Skeletal muscle satellite cell (primary cell): ENCODE measurements at regions not wholly inside any gene's neighbourhood (a gene's known extent, or its start where the extent isn't known, plus 50 kb on each side); places are given as distances from the start of the nearest gene placed in this dataset.

ENCODE experiments used
- H3K27me3 ChIP-seq: 2 replicates; pipeline ENCODE4 v1.7.0; 2013; ENCODE audit warnings: low read length; ENCODE audit not compliant: control insufficient read depth, insufficient read depth
- H3K36me3 ChIP-seq: 2 replicates; pipeline ENCODE4 v1.7.0; 2013; ENCODE audit warnings: mild to moderate bottlenecking, control low read depth, low read length; ENCODE audit not compliant: insufficient read depth
- H3K4me1 ChIP-seq: 2 replicates; pipeline ENCODE4 v1.7.0; 2013; ENCODE audit warnings: low read length; ENCODE audit not compliant: control insufficient read depth, insufficient read depth
- H3K4me2 ChIP-seq: 2 replicates; pipeline ENCODE4 v1.7.0; 2013; ENCODE audit warnings: mild to moderate bottlenecking, low read length
- H3K4me3 ChIP-seq: 2 replicates; pipeline ENCODE4 v1.7.0; 2013; ENCODE audit warnings: low read length
- H3K9ac ChIP-seq: 2 replicates; pipeline ENCODE4 v1.7.0; 2013; ENCODE audit warnings: mild to moderate bottlenecking, low read depth, low read length, moderate library complexity
- H3K9me3 ChIP-seq: replicated peaks from 2 replicates; pipeline ENCODE4 v1.7.0; 2013; ENCODE audit warnings: mild to moderate bottlenecking, control low read depth, low read length

DNA sequence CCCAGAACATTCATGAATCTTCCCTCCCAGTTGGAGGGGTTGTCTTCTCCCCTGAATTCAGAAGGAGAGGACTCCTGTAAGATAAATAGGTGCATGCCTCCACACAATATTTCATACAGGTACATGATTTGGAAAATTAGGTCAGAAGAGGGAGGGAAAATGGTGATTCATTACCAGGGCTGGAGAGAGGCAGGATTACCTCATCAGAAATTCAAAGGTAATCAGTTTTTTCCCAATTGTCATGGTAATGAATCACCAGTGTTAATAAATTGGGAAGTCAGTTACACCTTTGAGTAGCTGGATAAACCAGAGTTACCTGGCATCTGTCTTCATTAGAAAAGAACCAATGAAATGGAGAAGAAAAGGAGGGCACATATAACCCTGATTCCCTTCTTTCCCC, 128.5 kb downstream of the EN1 start:
- Histone ChIP-seq H3K4me1 (peaks cover 14% of the 10 kb centered on the region), H3K4me3 (no peak overlapping the region), H3K9me3 (no peaks in the 10 kb centered on the region), H3K4me2 (no peak overlapping the region), H3K9ac (no peak overlapping the region), H3K27me3 (peaks cover 3% of the 10 kb centered on the region), H3K36me3 (no peaks in the 10 kb centered on the region)

DNA sequence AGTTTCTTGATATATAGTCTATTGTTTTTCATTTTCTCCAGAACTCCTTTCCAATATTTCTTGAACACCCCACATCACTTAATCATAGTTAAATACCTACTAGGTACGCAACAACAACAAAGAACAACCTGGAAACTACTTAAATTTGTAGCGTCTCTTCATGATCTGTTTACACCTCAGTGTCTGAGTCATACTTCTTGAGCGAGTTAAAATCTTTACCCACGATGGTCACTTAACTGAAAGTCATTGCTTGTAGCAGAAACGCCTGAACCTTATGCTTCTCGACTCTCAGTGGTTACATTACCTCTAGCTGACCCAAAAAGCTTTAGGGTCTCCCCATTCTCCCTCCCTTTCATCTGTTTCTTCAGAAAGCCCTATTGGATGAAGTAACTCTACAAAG, 131.3 kb downstream of the EN1 start:
- Histone ChIP-seq H3K9me3 (no peaks in the 10 kb centered on the region), H3K36me3 (no peaks in the 10 kb centered on the region), H3K4me2 (no peak overlapping the region), H3K4me1 (no peaks in the 10 kb centered on the region), H3K4me3 (no peak overlapping the region), H3K27me3 (peaks cover 9% of the 10 kb centered on the region), H3K9ac (no peak overlapping the region)

DNA sequence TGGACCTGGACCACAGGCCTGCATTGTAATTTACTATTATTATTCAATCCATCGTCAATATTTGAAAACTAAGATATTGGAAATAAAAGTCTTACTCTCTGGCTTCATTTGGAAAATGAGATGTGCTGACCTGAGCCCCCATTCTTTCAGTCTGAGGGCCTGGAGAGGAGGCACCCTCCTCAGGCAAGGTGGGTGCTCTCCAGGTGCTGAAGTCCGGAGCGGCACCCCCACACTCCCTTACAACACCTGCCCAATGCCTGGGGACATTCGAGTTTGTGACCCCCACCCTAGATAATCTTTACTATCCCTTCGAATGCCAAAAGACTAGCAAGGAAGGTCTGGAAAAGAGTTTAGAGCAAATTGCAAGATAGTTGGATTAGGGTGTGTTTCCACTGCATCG, 133.3 kb downstream of the EN1 start:
- Histone ChIP-seq H3K9me3 (no peaks in the 10 kb centered on the region), H3K4me2 (no peak overlapping the region), H3K9ac (no peak overlapping the region), H3K27me3 (peaks cover 8% of the 10 kb centered on the region), H3K4me3 (no peak overlapping the region), H3K4me1 (peaks cover 7% of the 10 kb centered on the region), H3K36me3 (no peaks in the 10 kb centered on the region)

DNA sequence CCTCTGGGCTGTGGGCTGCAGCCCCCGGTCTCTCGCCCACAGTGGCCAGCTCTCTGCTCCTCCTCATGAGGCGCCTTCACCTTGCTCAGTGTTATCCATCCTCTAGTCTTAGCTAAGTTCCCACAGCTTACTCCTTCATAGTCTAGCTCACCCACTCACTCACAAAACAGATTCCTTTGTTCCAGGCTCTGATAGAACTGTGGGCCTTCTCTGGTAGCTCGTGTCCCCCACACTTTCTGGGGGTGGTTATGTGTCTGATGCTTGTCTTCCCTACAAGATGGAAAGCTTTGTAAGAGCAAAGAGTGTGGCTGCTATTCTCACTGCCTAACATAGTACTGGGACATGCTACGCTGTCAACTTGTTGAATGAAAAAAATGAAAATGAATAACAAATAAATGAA, 135.8 kb downstream of the EN1 start:
- H3K4me3 ChIP-seq, result no peak overlapping the region
- H3K9ac ChIP-seq, result no peak overlapping the region
- H3K4me1 ChIP-seq, result peaks cover 7% of the 10 kb centered on the region
- peaks cover 7% of the 10 kb centered on the region for H3K27me3 ChIP-seq
- no peaks in the 10 kb centered on the region for H3K36me3 ChIP-seq
- H3K9me3 ChIP-seq, result no peaks in the 10 kb centered on the region
- no peak overlapping the region for H3K4me2 ChIP-seq

DNA sequence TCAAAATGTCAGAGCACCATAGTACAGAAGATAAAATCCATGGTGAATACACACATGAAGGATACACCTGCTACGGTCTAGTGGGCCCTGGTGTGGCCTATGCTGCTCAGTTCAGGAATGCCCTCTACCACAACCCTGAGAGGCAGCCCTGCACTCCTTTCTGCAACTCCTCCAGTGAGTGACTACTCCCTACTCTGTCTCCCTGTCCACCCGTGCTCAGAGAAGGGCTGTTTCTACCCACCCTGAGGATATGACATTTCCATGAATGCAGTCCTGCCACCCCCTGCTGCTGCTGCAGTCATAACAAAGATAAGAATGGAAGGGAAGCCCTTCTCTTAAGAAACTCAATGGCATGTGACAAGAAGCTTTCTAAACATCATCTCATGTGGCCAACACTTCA, 137.0 kb downstream of the EN1 start:
- H3K27me3 ChIP-seq, result peaks cover 7% of the 10 kb centered on the region
- H3K4me1 ChIP-seq, result peaks cover 7% of the 10 kb centered on the region
- H3K36me3 ChIP-seq, result no peaks in the 10 kb centered on the region
- H3K4me2 ChIP-seq, result no peak overlapping the region
- H3K9me3 ChIP-seq, result no peaks in the 10 kb centered on the region
- H3K4me3 ChIP-seq, result no peak overlapping the region
- no peak overlapping the region for H3K9ac ChIP-seq

DNA sequence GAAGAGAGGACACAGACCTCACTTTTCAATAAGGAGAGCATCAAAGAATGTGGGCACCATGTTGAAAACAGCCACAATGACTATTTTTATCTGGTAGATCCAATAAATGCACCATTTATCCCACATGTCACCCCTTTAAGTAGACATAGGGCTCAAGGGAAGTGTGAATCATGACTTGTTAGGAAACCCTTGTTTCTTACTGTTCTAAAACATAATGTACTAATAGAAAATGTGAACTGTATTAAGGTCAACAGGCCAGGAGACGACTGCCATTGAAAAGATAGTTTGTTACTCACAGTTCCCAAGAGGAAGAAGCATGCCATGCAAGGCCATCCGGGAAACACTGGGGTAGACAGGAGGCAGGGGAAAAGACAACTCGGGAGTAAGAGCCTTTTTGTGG, 137.7 kb downstream of the EN1 start:
- Histone ChIP-seq H3K4me3 (no peak overlapping the region), H3K9me3 (no peaks in the 10 kb centered on the region), H3K27me3 (peaks cover 7% of the 10 kb centered on the region), H3K9ac (no peak overlapping the region), H3K4me1 (peaks cover 7% of the 10 kb centered on the region), H3K36me3 (no peaks in the 10 kb centered on the region), H3K4me2 (no peak overlapping the region)

DNA sequence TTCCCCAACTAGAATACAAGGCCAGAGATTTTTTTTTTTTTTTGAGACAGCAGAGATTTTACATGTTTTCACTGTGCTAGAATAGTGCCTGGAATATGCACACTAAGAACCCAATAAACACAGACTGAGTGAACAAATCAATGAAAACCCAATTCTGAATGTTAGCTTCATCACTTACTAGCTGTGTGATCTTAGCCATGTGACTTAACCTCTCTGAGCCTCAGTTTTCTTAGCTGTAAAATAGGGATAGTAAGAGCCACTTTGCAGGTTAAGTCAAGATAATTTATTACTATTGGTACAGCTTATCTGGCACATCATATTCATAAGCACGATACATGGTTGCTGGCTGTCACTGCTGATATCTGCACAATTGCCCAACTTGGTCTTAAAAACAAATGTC, 140.6 kb downstream of the EN1 start:
- Histone ChIP-seq H3K9me3 (no peaks in the 10 kb centered on the region), H3K4me2 (no peak overlapping the region), H3K36me3 (no peaks in the 10 kb centered on the region), H3K4me1 (peaks cover 7% of the 10 kb centered on the region), H3K27me3 (no peaks in the 10 kb centered on the region), H3K4me3 (no peak overlapping the region), H3K9ac (no peak overlapping the region)

DNA sequence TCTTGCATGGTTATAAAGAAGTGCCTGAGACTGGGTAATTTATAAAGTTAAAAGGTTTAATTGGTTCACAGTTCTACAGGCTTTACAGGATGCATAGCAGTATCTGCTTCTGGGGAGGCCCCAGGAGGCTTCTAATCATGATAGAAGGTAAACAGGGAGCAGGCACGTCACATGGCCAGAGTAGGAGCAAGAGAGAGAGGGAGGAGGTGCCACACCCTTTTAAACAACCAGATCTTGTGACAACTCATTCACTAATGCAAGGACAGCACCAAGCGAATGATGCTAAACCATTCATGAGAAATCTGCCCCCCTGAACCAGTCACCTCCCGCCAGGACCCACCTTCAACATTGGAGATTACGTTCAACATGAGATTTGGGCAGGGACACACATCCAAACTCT, 141.1 kb downstream of the EN1 start:
- no peak overlapping the region for H3K4me2 ChIP-seq
- no peaks in the 10 kb centered on the region for H3K36me3 ChIP-seq
- no peak overlapping the region for H3K9ac ChIP-seq
- H3K4me1 ChIP-seq, result peaks cover 7% of the 10 kb centered on the region
- H3K27me3 ChIP-seq, result no peaks in the 10 kb centered on the region
- H3K4me3 ChIP-seq, result no peak overlapping the region
- no peaks in the 10 kb centered on the region for H3K9me3 ChIP-seq

DNA sequence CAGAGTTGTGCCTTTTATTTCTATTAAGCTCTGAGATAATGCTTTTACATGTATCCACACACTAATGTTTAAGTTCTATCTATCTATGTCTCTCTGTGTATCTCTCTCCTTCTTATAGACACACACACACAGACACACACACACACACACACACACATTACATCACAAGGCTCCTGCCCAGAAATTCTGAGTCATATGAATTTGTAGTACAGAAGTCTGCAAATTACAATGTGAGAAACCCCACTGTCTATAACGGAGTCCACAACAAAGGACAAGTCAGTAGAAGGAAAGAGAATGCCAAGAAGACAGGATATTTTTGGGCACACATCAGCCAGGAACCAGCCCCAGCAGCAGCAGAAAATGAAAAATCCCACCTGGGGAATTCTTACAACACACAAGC, 142.4 kb downstream of the EN1 start:
- Histone ChIP-seq H3K36me3 (no peaks in the 10 kb centered on the region), H3K4me3 (no peak overlapping the region), H3K4me2 (no peak overlapping the region), H3K27me3 (no peaks in the 10 kb centered on the region), H3K9me3 (no peaks in the 10 kb centered on the region), H3K4me1 (peaks cover 5% of the 10 kb centered on the region), H3K9ac (no peak overlapping the region)

DNA sequence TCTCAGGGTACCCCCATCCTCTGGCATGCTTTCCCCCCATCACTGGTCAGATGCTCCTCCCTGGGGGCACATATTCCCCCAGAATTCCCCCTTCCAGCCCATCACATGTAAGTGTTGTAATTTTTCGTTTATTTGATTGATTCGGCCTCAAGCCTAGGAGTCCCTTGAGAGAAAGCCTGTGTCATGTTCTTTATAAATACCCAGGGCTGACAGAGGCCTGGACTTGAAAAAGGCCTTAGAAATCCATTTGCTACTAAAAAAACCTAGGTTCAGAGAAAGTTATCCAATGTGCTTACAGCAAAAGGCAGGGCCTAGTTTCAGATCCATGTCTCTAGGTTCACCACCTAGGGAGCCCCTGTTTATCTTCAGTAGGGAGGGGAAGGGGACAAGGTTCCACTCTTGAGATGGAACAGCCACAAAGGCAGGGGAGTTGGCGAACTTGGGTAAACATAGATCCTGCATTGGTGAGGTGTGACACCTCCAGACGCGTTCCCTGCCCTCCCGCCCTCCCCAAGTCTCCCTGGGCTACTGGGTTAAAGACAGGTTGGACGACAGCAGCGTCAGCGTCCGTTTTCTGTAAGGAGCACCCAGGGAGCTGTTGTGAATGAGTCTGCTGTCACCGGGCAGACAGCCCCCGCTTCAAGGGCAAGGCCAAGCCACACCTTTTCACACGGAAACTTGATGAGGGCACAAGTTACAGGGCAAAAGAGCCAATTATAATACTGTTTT, 147.8 kb downstream of the EN1 start:
- H3K36me3 ChIP-seq, result no peaks in the 10 kb centered on the region
- no peaks in the 10 kb centered on the region for H3K9me3 ChIP-seq
- no peak overlapping the region for H3K4me3 ChIP-seq
- no peak overlapping the region for H3K9ac ChIP-seq
- H3K4me2 ChIP-seq, result no peak overlapping the region
- H3K27me3 ChIP-seq, result no peaks in the 10 kb centered on the region
- H3K4me1 ChIP-seq, result no peaks in the 10 kb centered on the region

DNA sequence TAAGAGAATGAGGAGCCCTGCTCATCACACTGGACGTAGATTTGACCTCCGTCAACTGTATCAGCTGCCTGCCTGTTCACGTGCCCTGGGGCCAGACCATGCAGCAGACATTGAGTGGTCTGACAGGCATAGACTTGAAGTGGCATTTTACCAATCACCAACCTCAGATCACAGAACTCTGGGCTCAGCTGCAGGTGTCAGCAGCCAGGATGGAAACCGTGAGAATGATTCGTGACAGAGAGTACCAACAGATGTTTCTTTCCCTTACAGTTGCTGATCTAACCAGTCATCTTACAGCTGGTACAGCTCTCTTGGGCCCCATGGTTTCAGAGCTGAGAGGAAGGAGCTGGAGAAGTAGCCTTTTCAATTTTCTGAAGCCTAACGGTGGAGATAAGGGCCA, 148.9 kb downstream of the EN1 start:
- no peaks in the 10 kb centered on the region for H3K36me3 ChIP-seq
- H3K9ac ChIP-seq, result no peak overlapping the region
- H3K27me3 ChIP-seq, result no peaks in the 10 kb centered on the region
- H3K4me1 ChIP-seq, result no peaks in the 10 kb centered on the region
- no peaks in the 10 kb centered on the region for H3K9me3 ChIP-seq
- no peak overlapping the region for H3K4me2 ChIP-seq
- H3K4me3 ChIP-seq, result no peak overlapping the region

DNA sequence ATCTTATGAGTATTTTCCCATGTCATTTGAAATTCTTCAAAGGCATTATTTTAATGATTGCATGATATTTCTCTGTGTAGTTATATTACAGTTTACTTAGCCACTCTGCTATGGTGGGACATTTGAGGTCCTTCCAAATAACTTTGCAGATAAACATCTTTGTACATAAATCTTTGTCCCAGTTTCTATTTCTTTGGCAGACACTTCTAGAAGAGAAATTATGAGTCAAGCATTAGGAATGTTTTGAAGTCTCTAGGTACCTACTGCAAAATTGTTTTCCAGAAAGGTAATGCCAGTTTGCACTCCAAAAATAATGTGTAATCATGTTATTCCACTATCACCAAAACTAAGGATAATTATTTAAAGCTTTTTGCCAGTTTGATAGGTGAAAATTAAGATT, 149.7 kb downstream of the EN1 start:
- no peaks in the 10 kb centered on the region for H3K27me3 ChIP-seq
- H3K36me3 ChIP-seq, result no peaks in the 10 kb centered on the region
- no peak overlapping the region for H3K9ac ChIP-seq
- H3K4me1 ChIP-seq, result no peaks in the 10 kb centered on the region
- no peak overlapping the region for H3K4me2 ChIP-seq
- H3K4me3 ChIP-seq, result no peak overlapping the region
- no peaks in the 10 kb centered on the region for H3K9me3 ChIP-seq
